Osteoblast (primary cell): ENCODE measurements at regions not wholly inside any gene's neighbourhood (a gene's known extent, or its start where the extent isn't known, plus 50 kb on each side); places are given as distances from the start of the nearest gene placed in this dataset.

Experiments used
- DNase-seq: peaks from one replicate; pipeline ENCODE4 v3.0.0; 2011; ENCODE audit warnings: low spot score, mixed read lengths; ENCODE audit not compliant: insufficient read length; ENCODE audit errors: missing footprints
- H2AFZ ChIP-seq: 2 replicates; pipeline ENCODE4 v1.6.0; 2011; ENCODE audit warnings: mild to moderate bottlenecking, low read length
- H3K27ac ChIP-seq: 2 replicates; pipeline ENCODE4 v1.5.1; 2011; ENCODE audit warnings: mild to moderate bottlenecking, low read depth, low read length, moderate library complexity
- H3K27me3 ChIP-seq: 2 replicates; pipeline ENCODE4 v1.6.0; 2012; ENCODE audit warnings: mild to moderate bottlenecking, control low read depth, inconsistent platforms, low read length, moderate library complexity; ENCODE audit not compliant: insufficient read depth
- H3K36me3 ChIP-seq: 2 replicates; pipeline ENCODE4 v1.5.1; 2011; ENCODE audit warnings: mild to moderate bottlenecking, low read length, control low read depth, moderate library complexity; ENCODE audit not compliant: insufficient read depth
- H3K4me1 ChIP-seq: 2 replicates; pipeline ENCODE4 v1.5.1; 2011; ENCODE audit warnings: mild to moderate bottlenecking, low read length, control low read depth, moderate library complexity; ENCODE audit not compliant: insufficient read depth
- H3K4me2 ChIP-seq: 2 replicates; pipeline ENCODE4 v1.6.0; 2011; ENCODE audit warnings: mild to moderate bottlenecking, low read length; ENCODE audit not compliant: insufficient read depth
- H3K4me3 ChIP-seq: fragments of 200-600 bp; sonication (generic); 3 replicates; pipeline ENCODE4 v1.5.1; 2012; ENCODE audit warnings: mild to moderate bottlenecking, low read length, inconsistent platforms; ENCODE audit not compliant: insufficient read depth
- H3K79me2 ChIP-seq: 2 replicates; pipeline ENCODE4 v1.6.0; 2012; ENCODE audit warnings: mild to moderate bottlenecking, low read length, control low read depth, inconsistent platforms; ENCODE audit not compliant: insufficient read depth
- H3K9me3 ChIP-seq: 2 replicates; pipeline ENCODE4 v1.5.1; 2011; ENCODE audit warnings: low read depth, low read length, control low read depth
- H4K20me1 ChIP-seq: 2 replicates; pipeline ENCODE4 v1.6.0; 2012; ENCODE audit warnings: mild to moderate bottlenecking, low read length, control low read depth; ENCODE audit not compliant: insufficient read depth
- TF ChIP-seq, protein P1 (sequence below): IDR thresholded peaks from 2 replicates; pipeline ENCODE4 v1.5.1; 2011; ENCODE audit warnings: mild to moderate bottlenecking, low read depth, low read length, moderate library complexity; ENCODE audit errors: extremely low read depth

DNA sequence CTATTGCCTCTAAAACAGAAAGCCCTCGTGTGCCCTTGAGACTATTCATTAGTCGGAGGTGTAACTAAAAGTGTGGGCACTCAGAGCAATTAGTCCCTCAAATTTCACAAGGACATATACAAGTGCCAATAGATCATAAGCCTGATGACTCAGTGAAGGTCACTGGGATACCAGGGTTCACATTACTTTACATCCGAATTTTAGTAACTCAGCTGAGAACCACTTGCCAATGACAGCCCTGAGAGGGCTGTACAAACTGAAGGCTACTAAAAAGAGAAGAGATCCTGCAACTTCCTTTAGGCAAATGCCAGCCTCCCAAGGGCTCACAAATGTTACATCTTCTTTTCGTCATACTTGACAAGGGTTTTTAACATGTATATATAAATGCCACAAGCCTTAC lies 369.6 kb downstream of the TENT5A start:
- Histone ChIP-seq H3K27me3 (no peaks in the 10 kb centered on the region), H3K4me1 (no peaks in the 10 kb centered on the region), H3K36me3 (no peaks in the 10 kb centered on the region), H3K27ac (no peak overlapping the region), H3K4me3 (no peak overlapping the region), H3K79me2 (no peaks in the 10 kb centered on the region), H3K9me3 (no peaks in the 10 kb centered on the region), H3K4me2 (no peak overlapping the region), H4K20me1 (no peaks in the 10 kb centered on the region), H2AFZ (no peak overlapping the region)
- DNase-seq = no peak
- TF ChIP-seq, protein P1, sequence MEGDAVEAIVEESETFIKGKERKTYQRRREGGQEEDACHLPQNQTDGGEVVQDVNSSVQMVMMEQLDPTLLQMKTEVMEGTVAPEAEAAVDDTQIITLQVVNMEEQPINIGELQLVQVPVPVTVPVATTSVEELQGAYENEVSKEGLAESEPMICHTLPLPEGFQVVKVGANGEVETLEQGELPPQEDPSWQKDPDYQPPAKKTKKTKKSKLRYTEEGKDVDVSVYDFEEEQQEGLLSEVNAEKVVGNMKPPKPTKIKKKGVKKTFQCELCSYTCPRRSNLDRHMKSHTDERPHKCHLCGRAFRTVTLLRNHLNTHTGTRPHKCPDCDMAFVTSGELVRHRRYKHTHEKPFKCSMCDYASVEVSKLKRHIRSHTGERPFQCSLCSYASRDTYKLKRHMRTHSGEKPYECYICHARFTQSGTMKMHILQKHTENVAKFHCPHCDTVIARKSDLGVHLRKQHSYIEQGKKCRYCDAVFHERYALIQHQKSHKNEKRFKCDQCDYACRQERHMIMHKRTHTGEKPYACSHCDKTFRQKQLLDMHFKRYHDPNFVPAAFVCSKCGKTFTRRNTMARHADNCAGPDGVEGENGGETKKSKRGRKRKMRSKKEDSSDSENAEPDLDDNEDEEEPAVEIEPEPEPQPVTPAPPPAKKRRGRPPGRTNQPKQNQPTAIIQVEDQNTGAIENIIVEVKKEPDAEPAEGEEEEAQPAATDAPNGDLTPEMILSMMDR = no peak

DNA sequence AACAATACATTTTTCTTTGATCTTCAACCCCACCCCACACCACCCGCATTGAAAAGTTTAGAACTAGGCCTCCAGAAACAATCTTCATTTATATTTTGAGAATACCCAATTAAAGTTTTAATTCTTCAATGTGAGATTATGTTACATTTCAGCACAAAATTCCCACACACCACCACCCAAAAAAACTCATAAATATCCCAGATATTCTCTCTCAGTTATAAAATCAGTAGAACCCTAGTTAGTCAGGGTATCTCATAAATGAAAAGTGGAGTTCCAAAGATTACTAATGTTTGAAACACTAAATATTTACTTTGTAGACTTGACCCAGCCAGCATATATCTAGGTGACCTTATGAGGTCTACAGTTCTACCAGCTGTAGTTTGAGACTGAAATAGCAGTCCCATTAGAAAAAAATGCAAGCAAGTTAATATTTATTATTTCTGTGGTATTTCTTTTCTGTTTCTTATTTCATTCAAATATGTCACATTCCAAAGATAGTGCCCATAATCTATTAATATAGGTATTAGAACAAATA lies 371.0 kb downstream of the TENT5A start:
- H3K4me2 ChIP-seq = no peak overlapping the region
- no peaks in the 10 kb centered on the region for H3K4me1 ChIP-seq
- no peaks in the 10 kb centered on the region for H4K20me1 ChIP-seq
- no peak overlapping the region for H3K4me3 ChIP-seq
- no peaks in the 10 kb centered on the region for H3K27me3 ChIP-seq
- H3K79me2 ChIP-seq = no peaks in the 10 kb centered on the region
- H3K27ac ChIP-seq = no peak overlapping the region
- H2AFZ ChIP-seq = no peak overlapping the region
- H3K9me3 ChIP-seq = no peaks in the 10 kb centered on the region
- TF ChIP-seq, protein P1 = no peak
- DNase-seq = no peak
- H3K36me3 ChIP-seq = no peaks in the 10 kb centered on the region

DNA sequence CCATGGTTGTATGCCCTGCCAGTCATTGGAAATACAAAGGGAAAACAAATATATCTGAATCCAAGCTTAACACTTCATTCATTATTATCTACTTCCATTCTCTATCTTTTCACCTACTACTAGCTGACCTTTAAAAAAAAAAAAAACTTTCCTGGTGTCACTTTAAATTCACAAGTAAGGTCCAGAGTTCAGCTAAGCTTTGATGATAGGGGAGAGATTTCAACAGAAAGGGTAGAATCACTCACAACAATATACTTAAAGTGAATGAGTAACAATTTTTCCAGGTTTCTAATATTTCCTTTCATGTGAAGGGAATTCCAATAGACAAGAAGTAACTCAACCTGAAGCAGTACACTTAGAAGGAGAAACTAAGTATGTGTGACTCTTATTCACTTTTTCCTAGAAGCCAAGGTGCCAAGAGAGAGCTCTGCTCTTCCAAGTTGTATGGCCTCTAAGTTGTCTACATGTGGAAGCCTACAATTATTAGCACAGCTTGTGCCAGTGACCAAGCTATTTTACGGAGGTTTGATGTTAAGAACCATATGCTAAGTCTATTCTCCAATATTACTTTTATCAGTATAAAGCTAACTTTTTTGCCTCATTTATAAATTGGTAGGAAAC lies 371.7 kb downstream of the TENT5A start:
- DNase-seq = no peak
- Histone ChIP-seq H3K4me1 (no peaks in the 10 kb centered on the region), H3K27ac (no peak overlapping the region), H4K20me1 (no peaks in the 10 kb centered on the region), H3K4me3 (no peak overlapping the region), H3K79me2 (no peaks in the 10 kb centered on the region), H2AFZ (no peak overlapping the region), H3K4me2 (no peak overlapping the region), H3K9me3 (no peaks in the 10 kb centered on the region), H3K36me3 (no peaks in the 10 kb centered on the region), H3K27me3 (no peaks in the 10 kb centered on the region)
- TF ChIP-seq, protein P1 = no peak

DNA sequence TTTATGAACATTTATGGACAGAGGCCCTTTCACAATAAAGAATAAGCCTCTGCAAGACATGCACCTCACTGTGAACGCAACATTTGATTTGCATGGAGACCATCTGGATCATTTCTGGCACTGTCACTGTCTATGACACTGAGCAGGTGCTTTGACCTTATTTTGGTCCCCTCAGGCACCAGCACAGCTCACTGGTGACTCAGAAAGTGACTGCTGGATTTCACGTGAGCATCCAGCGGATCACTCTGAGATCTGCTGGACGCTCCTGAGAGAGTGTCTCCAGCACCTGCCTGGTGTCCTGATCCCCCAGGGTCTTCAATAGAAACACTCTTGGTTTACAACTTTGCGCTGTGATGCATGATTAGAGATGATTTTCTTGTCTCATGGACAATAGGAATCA lies 375.7 kb downstream of the TENT5A start:
- no peaks in the 10 kb centered on the region for H3K79me2 ChIP-seq
- H3K4me2 ChIP-seq = no peak overlapping the region

More for the DNA sequence above, 375.7 kb downstream of the TENT5A start:
- no peaks in the 10 kb centered on the region for H3K36me3 ChIP-seq
- TF ChIP-seq, protein P1 = no peak
- no peak overlapping the region for H3K27ac ChIP-seq
- no peak for DNase-seq
- H4K20me1 ChIP-seq = no peaks in the 10 kb centered on the region
- no peaks in the 10 kb centered on the region for H3K9me3 ChIP-seq
- no peaks in the 10 kb centered on the region for H3K27me3 ChIP-seq
- no peak overlapping the region for H2AFZ ChIP-seq
- no peaks in the 10 kb centered on the region for H3K4me1 ChIP-seq
- no peak overlapping the region for H3K4me3 ChIP-seq
